ENCODE measurements at regions not wholly inside any gene's neighbourhood (a gene's known extent, or its start where the extent isn't known, plus 50 kb on each side); places are given as distances from the start of the nearest gene placed in this dataset.
A peak's percentile ranks its signal among the peaks of the same experiment; 100 is the strongest.
"Not testable (repeated sequence)": the region's sequence is repeated elsewhere in the genome, so short reads cannot be mapped to it uniquely, and the experiment has no call there.

GRCh38 chr11:92024788-92025187 lies 199.8 kb upstream of the FAT3 start:
- no peak for DNase-seq

- DNase-seq = no peak
Observed at GRCh38 chr11:92022499-92022898, 202.1 kb upstream of the FAT3 start.

GRCh38 chr11:92018332-92018731 lies 206.3 kb upstream of the FAT3 start:
- DNase-seq = no peak

GRCh38 chr11:92008249-92008648 lies 216.4 kb upstream of the FAT3 start:
- DNase-seq = no peak

DNA sequence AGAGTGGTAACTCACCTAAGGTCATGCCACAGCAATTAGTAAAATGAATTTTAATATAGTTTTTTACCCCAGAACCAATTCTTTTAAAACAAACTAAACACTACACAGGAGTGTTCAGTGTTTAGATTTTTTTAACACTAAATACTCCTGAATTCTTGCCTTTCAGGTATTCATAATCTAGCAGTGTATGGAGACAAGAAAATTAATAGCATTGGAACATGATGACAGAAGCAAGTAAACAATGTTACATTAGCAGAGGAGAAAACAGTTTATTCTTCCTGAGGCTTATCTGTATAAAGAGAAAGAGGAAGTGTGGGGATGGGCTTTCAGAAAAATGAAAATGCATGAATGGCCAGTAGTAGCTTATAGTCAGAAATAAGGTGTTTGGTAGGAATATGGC lies 222.1 kb upstream of the FAT3 start:
- DNase-seq = no peak

DNA sequence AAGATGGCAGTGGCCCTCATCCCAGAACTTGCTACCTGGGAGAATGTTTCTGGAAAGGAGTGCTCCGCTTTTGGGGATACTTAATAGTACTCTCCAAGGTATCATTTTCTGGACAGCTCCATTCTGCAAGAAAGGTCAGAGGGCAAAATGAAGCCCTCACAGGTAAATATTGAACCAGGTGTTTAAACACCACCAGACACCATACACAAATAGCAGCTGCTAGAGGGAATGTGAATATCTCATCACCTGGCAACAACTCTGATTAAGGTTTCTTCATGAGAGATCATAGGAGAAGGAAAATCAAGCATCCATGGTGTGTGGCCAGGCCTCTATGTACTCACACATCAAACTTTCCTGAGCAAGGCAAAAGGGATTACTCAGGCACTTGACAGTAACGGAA lies 226.1 kb upstream of the FAT3 start:
- peak; percentile 92 for DNase-seq

DNA sequence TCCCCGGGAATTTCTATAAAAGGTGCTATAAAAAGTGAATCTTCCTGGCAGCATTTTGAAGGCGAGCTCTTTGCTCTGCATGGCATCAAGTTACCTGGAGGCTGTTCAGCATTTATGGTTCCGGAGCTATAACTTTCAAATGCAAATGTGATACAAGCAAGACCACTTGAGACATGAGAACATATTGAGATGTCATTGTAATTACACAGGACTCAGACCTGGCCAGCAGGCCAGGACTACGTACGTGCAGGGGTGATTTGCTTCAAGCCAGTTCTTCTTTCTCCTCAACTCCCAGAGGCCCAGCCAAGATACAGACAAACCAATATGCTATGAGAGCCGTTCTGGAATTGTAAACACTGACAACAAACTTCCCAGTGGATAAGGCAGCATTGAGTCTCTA lies 227.4 kb upstream of the FAT3 start:
- DNase-seq = peak; percentile 20

DNA sequence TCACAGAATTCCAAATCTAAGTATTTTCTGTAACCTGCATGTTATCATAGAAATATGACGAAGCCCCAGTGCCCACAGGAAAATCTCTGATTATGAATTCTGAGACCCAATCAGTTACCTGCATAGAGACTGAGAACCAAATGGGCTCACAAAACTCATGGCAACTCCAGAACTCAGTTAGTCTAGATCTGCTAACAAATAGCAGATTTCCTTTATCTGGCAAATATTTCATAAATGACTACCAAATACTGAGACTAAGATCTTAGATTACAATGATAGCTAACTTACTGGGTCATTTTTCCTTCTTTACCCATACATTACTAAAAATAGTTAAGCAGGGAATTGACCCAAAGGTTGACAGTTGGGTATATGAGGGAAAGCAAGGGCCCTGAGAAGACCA lies 228.1 kb upstream of the FAT3 start:
- no peak for DNase-seq

DNA sequence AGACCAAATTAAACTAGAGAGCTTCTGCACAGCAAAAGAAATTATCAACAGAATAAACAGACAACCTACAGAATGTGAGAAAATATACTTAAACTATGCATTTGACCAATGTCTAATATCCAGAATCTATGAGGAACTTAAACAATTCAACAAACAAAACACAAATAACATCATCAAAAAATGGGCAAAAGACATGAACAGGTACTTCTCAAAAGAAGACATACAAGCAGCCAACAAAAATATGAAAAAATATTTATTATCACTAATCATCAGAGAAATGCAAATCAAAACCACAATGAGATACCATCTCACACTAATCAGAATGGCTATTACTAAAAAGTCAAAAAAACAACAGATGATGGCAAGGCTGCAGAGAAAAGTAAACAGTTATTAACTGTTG lies 236.2 kb upstream of the FAT3 start:
- DNase-seq = not testable (repeated sequence)

DNA sequence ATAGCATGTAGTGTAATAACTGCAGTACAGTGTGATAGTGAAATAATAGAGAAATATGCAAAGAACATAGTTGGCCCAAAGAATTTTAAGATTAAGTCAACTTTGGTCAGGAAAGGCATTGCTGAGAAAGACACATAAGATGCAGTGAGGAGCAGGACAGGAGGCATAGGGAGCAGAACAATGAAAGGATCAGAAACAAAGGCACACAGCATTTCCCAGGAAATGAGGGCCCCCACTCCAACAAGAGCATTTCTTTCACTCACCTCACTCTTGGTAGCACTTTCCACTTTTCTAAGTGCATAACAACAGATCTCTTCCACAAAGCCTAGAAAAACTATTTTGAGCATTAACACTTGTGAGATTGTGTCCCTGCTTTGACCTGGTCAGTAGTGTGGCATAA lies 238.4 kb upstream of the FAT3 start:
- DNase-seq = no peak

DNA sequence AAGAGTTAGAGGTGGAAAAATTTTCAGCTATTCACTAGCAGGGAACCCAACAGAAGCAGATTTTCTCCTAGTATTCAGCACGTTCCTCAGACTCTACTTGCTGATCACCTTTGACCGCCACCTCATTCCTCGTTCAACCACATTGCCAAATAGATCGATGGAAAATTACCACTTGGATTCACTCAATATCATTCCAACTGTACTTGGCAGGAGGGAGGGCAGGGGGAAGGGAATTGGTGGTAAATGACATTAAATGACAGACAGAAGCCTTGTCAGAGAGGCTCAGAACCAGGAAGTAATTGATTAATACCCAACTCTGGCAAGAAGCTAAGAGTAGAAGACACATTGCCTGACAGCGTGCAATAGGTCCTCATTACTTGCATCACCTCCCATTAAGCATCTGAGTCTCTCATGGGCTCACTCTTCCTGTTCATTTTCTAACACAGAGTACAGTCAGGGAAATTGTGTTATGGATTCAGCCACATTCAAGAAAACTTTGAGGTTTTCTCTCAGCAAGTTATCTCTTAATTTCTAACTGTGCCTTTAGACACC lies 240.5 kb upstream of the FAT3 start:
- peak; percentile 30 for DNase-seq

DNA sequence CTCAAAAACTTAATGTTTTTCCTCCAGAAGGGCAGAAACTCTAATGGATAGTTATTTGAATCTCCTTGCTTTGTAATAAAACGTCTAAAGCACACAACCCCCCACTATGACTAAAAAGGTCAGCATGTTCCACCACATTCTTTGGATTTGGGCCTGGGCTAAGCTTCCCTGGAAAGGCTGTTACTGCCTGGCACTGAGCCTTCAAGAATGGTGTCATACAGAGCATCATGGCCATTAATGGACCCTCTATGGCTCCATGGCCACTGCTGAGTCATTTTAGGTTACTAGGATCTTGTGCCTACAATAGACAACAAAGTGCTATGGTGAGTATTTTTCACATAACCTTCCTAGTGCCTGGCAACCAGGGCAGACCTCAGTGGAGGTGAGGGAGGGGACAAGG lies 242.6 kb upstream of the FAT3 start:
- no peak for DNase-seq

GRCh38 chr11:91979775-91980174 lies 244.8 kb upstream of the FAT3 start:
- DNase-seq = no peak

GRCh38 chr11:91978747-91979146 lies 245.9 kb upstream of the FAT3 start:
- no peak for DNase-seq

- DNase-seq = no peak
Observed at GRCh38 chr11:91972665-91973266, 251.9 kb upstream of the FAT3 start.

DNA sequence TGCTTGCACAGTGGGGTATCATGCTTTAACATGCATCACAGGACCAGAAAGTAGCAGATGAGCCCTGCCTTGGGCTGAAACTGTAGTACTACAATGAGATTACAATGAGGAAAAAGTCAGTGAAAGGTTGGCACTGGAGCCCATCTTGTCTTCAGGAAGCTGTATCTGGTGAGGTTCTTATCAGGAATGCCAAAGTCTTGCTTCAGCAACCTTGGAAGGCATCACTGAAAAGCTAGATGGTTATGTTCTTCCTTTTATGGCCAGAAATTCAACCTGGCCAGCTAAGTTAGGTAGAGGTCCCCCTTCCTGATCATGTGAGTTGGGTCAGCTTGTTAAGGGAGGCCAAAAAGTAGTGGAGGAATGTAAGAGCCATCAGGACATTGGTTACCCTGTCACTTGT lies 254.0 kb upstream of the FAT3 start:
- no peak for DNase-seq

- no peak for DNase-seq
Observed at GRCh38 chr11:91969486-91969885, 255.1 kb upstream of the FAT3 start.

GRCh38 chr11:91967691-91968045 lies 256.9 kb upstream of the FAT3 start:
- no peak for DNase-seq

GRCh38 chr11:91967026-91967690 lies 257.5 kb upstream of the FAT3 start:
- no peak for DNase-seq

GRCh38 chr11:91966368-91966767 lies 258.2 kb upstream of the FAT3 start:
- DNase-seq = no peak

DNA sequence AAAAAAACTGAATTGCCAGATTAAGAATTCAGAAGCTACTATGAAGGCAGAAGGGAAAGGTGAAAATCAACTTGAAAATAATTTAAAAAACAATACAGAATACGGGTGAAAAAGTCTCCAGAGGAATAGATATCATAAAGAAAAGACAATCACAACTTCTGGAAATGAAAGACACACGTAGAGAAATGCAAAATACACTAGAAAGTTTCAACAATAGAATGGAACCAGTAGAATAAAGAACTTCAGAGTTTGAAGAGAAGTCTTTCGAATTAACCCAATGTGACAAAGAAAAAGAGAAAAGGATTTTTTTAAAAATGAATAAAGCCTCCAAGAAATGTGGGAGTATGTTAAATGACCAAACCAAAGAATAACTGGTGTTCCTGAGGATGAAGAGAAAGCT lies 263.8 kb upstream of the FAT3 start:
- DNase-seq = no peak

DNA sequence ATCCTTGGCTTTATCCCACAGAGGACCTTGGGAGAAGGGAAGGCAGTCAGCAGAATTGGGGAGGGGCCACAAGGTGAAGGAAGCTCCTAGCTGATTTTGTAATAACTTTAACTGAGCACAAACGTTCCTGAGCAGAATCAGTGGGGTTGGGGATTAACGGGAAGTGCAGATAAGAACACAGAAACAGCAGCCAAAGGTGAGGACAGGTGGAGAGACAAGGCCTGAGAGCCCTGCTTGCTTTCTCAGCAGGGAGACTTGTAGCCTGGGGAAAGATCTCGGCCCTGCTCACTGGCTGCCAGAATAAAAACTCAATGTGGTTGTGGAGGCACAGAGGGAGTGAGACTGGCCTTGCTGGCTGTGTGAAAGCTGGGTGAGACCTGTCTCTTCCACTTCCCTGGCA lies 265.2 kb upstream of the FAT3 start:
- peak; percentile 76 for DNase-seq

DNA sequence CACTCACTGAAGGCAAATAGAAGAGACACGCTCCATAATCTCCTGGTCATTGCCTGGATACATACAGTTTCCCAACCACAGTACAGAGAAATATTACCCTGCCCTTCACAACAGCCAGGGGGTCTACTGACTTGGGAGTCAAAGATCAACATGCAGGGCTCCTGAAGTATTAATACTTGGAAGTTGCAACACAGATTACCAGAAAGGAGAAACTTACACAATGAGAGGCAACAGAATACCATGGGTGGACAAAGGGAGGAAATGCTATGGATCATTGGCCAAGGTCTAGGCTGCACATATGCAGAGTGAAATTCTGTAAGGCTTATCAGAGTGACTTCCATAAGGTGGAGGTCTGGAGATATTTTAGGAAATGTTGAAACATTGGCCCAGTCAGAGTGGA lies 267.9 kb upstream of the FAT3 start:
- no peak for DNase-seq

DNA sequence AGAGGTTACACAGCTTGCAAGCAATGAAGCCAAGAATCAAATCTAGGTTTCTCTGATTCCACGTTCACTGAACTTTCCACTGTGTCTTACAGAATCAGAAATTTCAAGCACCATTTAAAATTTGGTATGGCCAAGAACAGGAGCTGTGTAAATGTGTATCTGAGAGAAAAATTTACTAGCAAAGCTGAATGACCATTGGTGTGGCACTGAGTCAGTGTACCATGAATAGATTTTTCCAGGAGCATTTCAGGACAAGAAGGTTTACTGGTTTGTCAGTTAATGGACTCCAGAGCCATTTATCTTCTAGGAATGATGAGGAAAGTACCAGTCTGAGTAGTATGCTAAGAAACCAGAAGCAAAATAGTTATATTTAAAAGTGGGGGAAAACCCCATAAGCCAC lies 269.4 kb upstream of the FAT3 start:
- no peak for DNase-seq

GRCh38 chr11:91952056-91952455 lies 272.6 kb upstream of the FAT3 start:
- no peak for DNase-seq

Measured in NCI-H146 (cell line).